ENCODE measurements at regions not wholly inside any gene's neighbourhood (a gene's known extent, or its start where the extent isn't known, plus 50 kb on each side); places are given as distances from the start of the nearest gene placed in this dataset.

GRCh38 chr14:53409289-53409688 is 256.2 kb upstream of the DDHD1 start:
- TF ChIP-seq, protein P1, sequence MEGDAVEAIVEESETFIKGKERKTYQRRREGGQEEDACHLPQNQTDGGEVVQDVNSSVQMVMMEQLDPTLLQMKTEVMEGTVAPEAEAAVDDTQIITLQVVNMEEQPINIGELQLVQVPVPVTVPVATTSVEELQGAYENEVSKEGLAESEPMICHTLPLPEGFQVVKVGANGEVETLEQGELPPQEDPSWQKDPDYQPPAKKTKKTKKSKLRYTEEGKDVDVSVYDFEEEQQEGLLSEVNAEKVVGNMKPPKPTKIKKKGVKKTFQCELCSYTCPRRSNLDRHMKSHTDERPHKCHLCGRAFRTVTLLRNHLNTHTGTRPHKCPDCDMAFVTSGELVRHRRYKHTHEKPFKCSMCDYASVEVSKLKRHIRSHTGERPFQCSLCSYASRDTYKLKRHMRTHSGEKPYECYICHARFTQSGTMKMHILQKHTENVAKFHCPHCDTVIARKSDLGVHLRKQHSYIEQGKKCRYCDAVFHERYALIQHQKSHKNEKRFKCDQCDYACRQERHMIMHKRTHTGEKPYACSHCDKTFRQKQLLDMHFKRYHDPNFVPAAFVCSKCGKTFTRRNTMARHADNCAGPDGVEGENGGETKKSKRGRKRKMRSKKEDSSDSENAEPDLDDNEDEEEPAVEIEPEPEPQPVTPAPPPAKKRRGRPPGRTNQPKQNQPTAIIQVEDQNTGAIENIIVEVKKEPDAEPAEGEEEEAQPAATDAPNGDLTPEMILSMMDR (IDR thresholded peaks at IDR 0.05), result no peak
- TF ChIP-seq EP300 (IDR thresholded peaks at IDR 0.05), result no peak
